B cell (primary cell): ENCODE measurements at regions not wholly inside any gene's neighbourhood (a gene's known extent, or its start where the extent isn't known, plus 50 kb on each side); places are given as distances from the start of the nearest gene placed in this dataset.

Source experiments
- ATAC-seq: fragments of 200-7000 bp; cut with Tn5 transposase; one replicate; pipeline ENCODE4 v1.10.0; 2021; ENCODE audit warnings: low read depth, mild to moderate bottlenecking, moderate number of reproducible peaks, moderate library complexity
- CTCF ChIA-PET: fragments of 350-600 bp; sonication (Branson Sonifier 250); formaldehyde crosslinking; loops from one replicate; lab custom pipeline; 2021; ENCODE audit warnings: antibody characterized with exemption, inconsistent platforms; lab: Charles Lee
- POLR2A ChIA-PET: fragments of 350-600 bp; sonication (Branson Sonifier 250); formaldehyde crosslinking; loops from one replicate; lab custom pipeline; 2021; ENCODE audit warnings: antibody characterized with exemption; lab: Charles Lee
- DNase-seq: peaks from one replicate; pipeline ENCODE4 v3.0.0; 2013
- H2AFZ ChIP-seq: 2 replicates; pipeline ENCODE4 v1.6.1; 2012; ENCODE audit warnings: mild to moderate bottlenecking, low read depth, low read length; ENCODE audit not compliant: insufficient read depth, poor library complexity, severe bottlenecking
- H3K27ac ChIP-seq, 2 donors: 1 replicate in 1 of 2; 2 replicates in 1 of 2; pipeline ENCODE4 v1.5.1; 2012 to 2013; ENCODE audit warnings: low read length in 2 of 2, mild to moderate bottlenecking in 2 of 2, moderate library complexity in 1 of 2
- H3K27me3 ChIP-seq, 4 experiments: fragments of 200-600 bp in 1 of 4; sonication (generic) in 1 of 4; replicated peaks in 1 of 4; 1 replicate in 2 of 4; 2 replicates in 2 of 4; pipeline versions ENCODE4 v1.6.1 to v1.7.0; 2013 to 2016; ENCODE audit warnings: low read length in 3 of 4, mild to moderate bottlenecking in 2 of 4, mixed read lengths in 1 of 4, moderate library complexity in 1 of 4; ENCODE audit not compliant: insufficient read depth in 4 of 4, control insufficient read depth in 3 of 4; ENCODE audit errors: control extremely low read depth in 1 of 4
- H3K36me3 ChIP-seq, 2 experiments: replicated peaks in 1 of 2; 1 replicate in 1 of 2; 2 replicates in 1 of 2; pipeline versions ENCODE4 v1.6.1 to v1.7.1; 2013; ENCODE audit warnings: low read length in 1 of 2; ENCODE audit not compliant: insufficient read depth in 2 of 2, control insufficient read depth in 1 of 2; ENCODE audit errors: control extremely low read depth in 1 of 2, extremely low read depth in 1 of 2
- H3K4me1 ChIP-seq, 2 donors: fragments of 200-600 bp in 1 of 2; sonication (generic) in 1 of 2; 1 replicate in 1 of 2; 2 replicates in 1 of 2; pipeline versions ENCODE4 v1.5.1 to v1.6.1; 2013 to 2017; ENCODE audit warnings: low read length in 2 of 2; ENCODE audit not compliant: control insufficient read depth in 2 of 2, insufficient read depth in 2 of 2
- H3K4me2 ChIP-seq: replicated peaks from 2 replicates; pipeline ENCODE3; 2012; ENCODE audit warnings: mild to moderate bottlenecking, low read depth, low read length; ENCODE audit not compliant: poor library complexity, severe bottlenecking
- H3K4me3 ChIP-seq, 5 experiments: fragments of 200-600 bp in 1 of 5; sonication (generic) in 1 of 5; 1 replicate in 3 of 5; 2 replicates in 2 of 5; pipeline versions ENCODE4 v1.5.1 to v1.7.0; 2011 to 2016; ENCODE audit warnings: low read length in 4 of 5, mild to moderate bottlenecking in 4 of 5, low read depth in 2 of 5, control low read depth in 1 of 5, moderate library complexity in 1 of 5; ENCODE audit not compliant: insufficient read depth in 1 of 5; ENCODE audit errors: control extremely low read depth in 1 of 5, extremely low read depth in 1 of 5
- H3K79me2 ChIP-seq: fragments of 200-600 bp; sonication (generic); one replicate; pipeline ENCODE4 v1.6.0; 2016; ENCODE audit warnings: low read length; ENCODE audit not compliant: control insufficient read depth, insufficient read depth
- H3K9ac ChIP-seq: fragments of 200-600 bp; sonication (generic); 2 replicates; pipeline ENCODE4 v1.6.1; 2017; ENCODE audit warnings: mild to moderate bottlenecking, low read length, moderate library complexity
- H3K9me3 ChIP-seq, 3 donors: one replicate each; pipeline versions ENCODE4 v1.6.1 to v1.7.1; 2013; ENCODE audit warnings: low read length in 2 of 3; ENCODE audit not compliant: control insufficient read depth in 2 of 3, insufficient read depth in 1 of 3; ENCODE audit errors: control extremely low read depth in 1 of 3
- H4K20me1 ChIP-seq: 2 replicates; pipeline ENCODE4 v1.6.0; 2012; ENCODE audit warnings: mild to moderate bottlenecking, low read length; ENCODE audit not compliant: insufficient read depth, control insufficient read depth, poor library complexity, severe bottlenecking
- H3K27ac Mint-ChIP-seq: one replicate; pipeline ENCODE4 v1.8.0; 2021; ENCODE audit warnings: mixed read lengths
- H3K27me3 Mint-ChIP-seq: one replicate; pipeline ENCODE4 v1.8.0; 2021; ENCODE audit warnings: mixed read lengths
- H3K4me1 Mint-ChIP-seq: one replicate; pipeline ENCODE4 v1.8.0; 2021; ENCODE audit warnings: mixed read lengths
- H3K4me3 Mint-ChIP-seq: one replicate; pipeline ENCODE4 v1.8.0; 2021; ENCODE audit warnings: mixed read lengths
- H3K9me3 Mint-ChIP-seq: one replicate; pipeline ENCODE4 v1.8.0; 2022; ENCODE audit warnings: mixed read lengths; ENCODE audit not compliant: insufficient read depth
- CTCF ChIP-seq: fragments of 200-600 bp; IDR thresholded peaks from one replicate; pipeline ENCODE4 v1.8.0; 2022; ENCODE audit warnings: antibody characterized with exemption, mild to moderate bottlenecking
- EZH2 ChIP-seq: IDR thresholded peaks from 2 replicates; pipeline ENCODE4 v1.6.1; 2012; ENCODE audit warnings: borderline replicate concordance, low read depth, mild to moderate bottlenecking, moderate library complexity, low read length; ENCODE audit not compliant: insufficient read depth, poor library complexity, severe bottlenecking
- WGBS: methylation state at CpG from one replicate; pipeline ENCODE4 v1.1.5; 2013; ENCODE audit warnings: missing lambda C conversion rate; ENCODE audit not compliant: insufficient coverage; 5-methylcytosine and 5-hydroxymethylcytosine counted together
- intact Hi-C: fragments of 100-400 bp; cut with micrococcal nuclease; formaldehyde crosslinking; loops from one replicate; pipeline ENCODE4 v1.10.0; 2022

- TF ChIP-seq CTCF: no peak
- no peak for TF ChIP-seq EZH2
- Mint-ChIP-seq H3K27me3 (peaks cover 8% of the 10 kb centered on the region), H3K27ac (no peak overlapping the region), H3K9me3 (no peaks in the 10 kb centered on the region), H3K4me3 (no peak overlapping the region), H3K4me1 (no peaks in the 10 kb centered on the region)
- WGBS: 78% methylated on average over 4 of the region's 4 CpGs
- H3K27ac ChIP-seq: no peak overlapping the region
- H3K9ac ChIP-seq: no peak overlapping the region
- no peaks in the 10 kb centered on the region for H3K36me3 ChIP-seq
- H4K20me1 ChIP-seq: no peaks in the 10 kb centered on the region
- no peak for ATAC-seq
- no peaks in the 10 kb centered on the region for H3K9me3 ChIP-seq
- CTCF ChIA-PET: no interaction called here
- H3K27me3 ChIP-seq: no peaks in the 10 kb centered on the region
- POLR2A ChIA-PET: no interaction called here
- no peak overlapping the region for H3K4me2 ChIP-seq
- intact Hi-C loops: no loop called here
- H3K4me3 ChIP-seq: no peak overlapping the region
- H3K4me1 ChIP-seq: no peaks in the 10 kb centered on the region
- no peak overlapping the region for H2AFZ ChIP-seq
- no peaks in the 10 kb centered on the region for H3K79me2 ChIP-seq
- no peak for DNase-seq
Observed at GRCh38 chr14:66365388-66365787, 120.8 kb upstream of the CCDC196 start.

DNA sequence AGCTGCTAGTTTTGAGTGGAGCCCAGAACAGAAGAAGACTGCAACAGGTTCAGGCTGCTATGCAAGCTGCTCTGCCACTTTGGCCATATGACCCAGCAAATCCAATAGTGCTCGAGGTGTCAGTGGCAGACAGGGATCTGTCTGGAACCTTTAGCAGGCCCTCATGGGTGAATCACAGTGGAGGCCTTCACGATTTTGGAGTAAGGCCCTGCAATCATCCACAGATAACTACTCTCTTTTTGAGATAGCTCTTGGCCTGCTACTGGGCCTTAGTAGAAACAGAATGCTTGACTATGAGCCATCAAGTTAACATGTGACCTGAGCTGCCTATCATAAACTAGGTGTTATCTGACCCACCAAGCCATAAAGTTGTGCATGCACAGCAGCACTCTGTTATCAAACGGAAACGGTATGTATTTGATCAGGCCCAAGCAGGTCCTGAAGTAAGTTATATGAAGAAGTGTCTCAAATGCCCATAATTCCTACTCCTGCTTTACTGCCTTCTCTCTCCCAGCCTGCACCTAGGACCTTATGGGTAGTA, 116.9 kb upstream of the CCDC196 start:
- H3K27me3 Mint-ChIP-seq: peaks cover 4% of the 10 kb centered on the region
- Histone ChIP-seq H4K20me1 (no peaks in the 10 kb centered on the region), H3K27ac (no peak overlapping the region), H3K79me2 (no peaks in the 10 kb centered on the region), H3K4me3 (no peak overlapping the region), H2AFZ (no peak overlapping the region), H3K4me1 (no peaks in the 10 kb centered on the region), H3K9me3 (no peaks in the 10 kb centered on the region), H3K36me3 (no peaks in the 10 kb centered on the region), H3K27me3 (no peaks in the 10 kb centered on the region), H3K9ac (no peak overlapping the region), H3K4me2 (no peak overlapping the region)
- ATAC-seq (no peak), DNase-seq (no peak)
- CTCF ChIA-PET: interaction anchor here (3.0 kb wide), 1 partner anchor 10 kb away, joined by 20 read pairs; no protein-coding TSS in a partner anchor
- H3K4me3 Mint-ChIP-seq: no peak overlapping the region
- H3K4me1 Mint-ChIP-seq: no peaks in the 10 kb centered on the region
- TF ChIP-seq EZH2 (no peak), CTCF (no peak)
- H3K27ac Mint-ChIP-seq: no peak overlapping the region
- WGBS: 78% methylated on average over 2 of the region's 4 CpGs
- POLR2A ChIA-PET: no interaction called here
- intact Hi-C loops: no loop called here
- H3K9me3 Mint-ChIP-seq: no peaks in the 10 kb centered on the region
